ENCODE measurements at regions not wholly inside any gene's neighbourhood (a gene's known extent, or its start where the extent isn't known, plus 50 kb on each side); places are given as distances from the start of the nearest gene placed in this dataset.

- Histone ChIP-seq H2BK15ac (ENCODE audit: low read depth, low read length) (no peak overlapping the region), H3K9me3 (ENCODE audit: control insufficient read depth, insufficient read depth, low read length) (no peaks in the 10 kb centered on the region), H4K8ac (ENCODE audit: low read depth in 2 of 2, low read length in 2 of 2) (no peak overlapping the region), H3K36me3 (ENCODE audit: control insufficient read depth, insufficient read depth, low read length) (no peaks in the 10 kb centered on the region), H3K14ac (replicated peaks; ENCODE audit: low read depth, low read length) (no peak overlapping the region), H3K9me1 (ENCODE audit: insufficient read depth, low read length) (no peaks in the 10 kb centered on the region), H2BK5ac (ENCODE audit: low read depth, low read length, poor library complexity, severe bottlenecking) (no peak overlapping the region), H2AK5ac (ENCODE audit: low read depth, low read length) (no peak overlapping the region), H3K23ac (ENCODE audit: low read depth, low read length) (no peak overlapping the region), H3K9ac (ENCODE audit: low read depth, low read length) (no peak overlapping the region), H3K18ac (ENCODE audit: low read depth, low read length) (no peak overlapping the region), H4K91ac (ENCODE audit: insufficient read depth, low read depth, low read length) (no peak overlapping the region), H2AK9ac (replicated peaks; ENCODE audit: low read depth, low read length, poor library complexity) (no peak overlapping the region), H2BK20ac (ENCODE audit: low read depth, low read length) (no peak overlapping the region), H3K56ac (ENCODE audit: extremely low read depth, insufficient read depth, low read length) (no peak overlapping the region), H3K27me3 (ENCODE audit: control insufficient read depth, insufficient read depth, low read length) (peaks cover 2% of the 10 kb centered on the region; the same call in 1 of the 2 replicates), H2AFZ (replicated peaks; ENCODE audit: low read length, poor library complexity) (no peak overlapping the region), H3K4ac (ENCODE audit: low read depth, low read length) (no peak overlapping the region), H3K4me1 (ENCODE audit: control insufficient read depth, insufficient read depth, low read length) (no peaks in the 10 kb centered on the region), H3K27ac (ENCODE audit: insufficient read depth, low read length) (no peak overlapping the region), H2BK120ac (ENCODE audit: low read depth, low read length) (no peak overlapping the region), H4K20me1 (ENCODE audit: insufficient read depth, low read length) (no peaks in the 10 kb centered on the region), H4K5ac (ENCODE audit: low read depth, low read length) (no peak overlapping the region), H3K4me3 (ENCODE audit: insufficient read depth, low read depth, low read length) (no peak overlapping the region), H3K4me2 (ENCODE audit: low read depth, low read length) (no peak overlapping the region), H3K79me1 (ENCODE audit: low read depth in 1 of 2, low read length in 2 of 2) (no peaks in the 10 kb centered on the region)
- in situ Hi-C loops (cut with MboI; ENCODE audit: low sequenced_read_pairs) = no loop called here
- no TSS peak for BruUV-seq (replicated peaks)
- ChIA-PET CTCF (no interaction called here), POLR2A (ENCODE audit: unreplicated experiment) (no interaction called here)
- TF ChIP-seq MAFK (IDR thresholded peaks at IDR 0.05; ENCODE audit: low read depth, low read length) (no peak), NFE2L2 (IDR thresholded peaks at IDR 0.05; ENCODE audit: low read depth, low read length) (no peak), MAZ (IDR thresholded peaks at IDR 0.05; ENCODE audit: borderline replicate concordance, low read depth, low read length) (no peak), RFX5 (IDR thresholded peaks at IDR 0.05; ENCODE audit: low read depth, low read length) (no peak), RCOR1 (IDR thresholded peaks at IDR 0.05; ENCODE audit: insufficient replicate concordance, low read length) (no peak), CHD1 (IDR thresholded peaks at IDR 0.05; ENCODE audit: low read depth, low read length) (no peak), ELK1 (IDR thresholded peaks at IDR 0.05; ENCODE audit: borderline replicate concordance, low read depth, low read length) (no peak), USF2 (IDR thresholded peaks at IDR 0.05; ENCODE audit: low read depth, low read length) (no peak), CTCF (conservative IDR thresholded peaks at IDR 0.05; ENCODE audit: low read depth, low read length) (no peak), BHLHE40 (IDR thresholded peaks at IDR 0.05; ENCODE audit: low read depth, low read length) (no peak)
- no peak for ATAC-seq (ENCODE audit: low read depth)
- intact Hi-C loops (cut with micrococcal nuclease) = no loop called here
- WGBS, 2 experiments (ENCODE audit: extremely low coverage in 2 of 2, insufficient read length in 1 of 2) = no CpG with 5 or more reads among the region's 2 CpGs
- DNase-seq = no peak
- dilution Hi-C loops (cut with HindIII; ENCODE audit: low sequenced_read_pairs, unreplicated experiment) = no loop called here
Observed at GRCh38 chr5:38121420-38121819, 136.9 kb upstream of the EGFLAM start.
